Psoas muscle (tissue), 7 donors: ENCODE measurements at regions not wholly inside any gene's neighbourhood (a gene's known extent, or its start where the extent isn't known, plus 50 kb on each side); places are given as distances from the start of the nearest gene placed in this dataset.

ENCODE experiments used
- ATAC-seq, 4 donors: fragments of 200-7000 bp; cut with Tn5 transposase; one replicate each; pipeline ENCODE4 v1.9.1; 2020; ENCODE audit warnings: moderate library complexity in 3 of 4, mild to moderate bottlenecking in 2 of 4
- DNase-seq, 2 donors: peaks; one replicate each; pipeline ENCODE4 v3.0.0-alpha.2; 2020
- H3K27ac ChIP-seq: fragments of 200-600 bp; one replicate; pipeline ENCODE4 v1.8.0; 2022
- H3K27me3 ChIP-seq, 3 donors: fragments of 200-600 bp in 1 of 3; one replicate each; pipeline versions ENCODE4 v1.6.1 to v1.8.0; 2013 to 2022; ENCODE audit warnings: low read length in 2 of 3, mild to moderate bottlenecking in 2 of 3, moderate library complexity in 1 of 3; ENCODE audit not compliant: insufficient read depth in 3 of 3
- H3K36me3 ChIP-seq, 2 donors: fragments of 200-600 bp in 1 of 2; one replicate each; pipeline versions ENCODE4 v1.6.1 to v1.8.0; 2013 to 2022; ENCODE audit warnings: low read depth in 1 of 2, mild to moderate bottlenecking in 1 of 2, moderate library complexity in 1 of 2; ENCODE audit not compliant: insufficient read depth in 1 of 2
- H3K4me1 ChIP-seq: fragments of 200-600 bp; one replicate; pipeline ENCODE4 v1.8.0; 2022
- H3K4me3 ChIP-seq: fragments of 200-600 bp; one replicate; pipeline ENCODE4 v1.8.0; 2022; ENCODE audit warnings: mild to moderate bottlenecking
- H3K9me3 ChIP-seq: fragments of 200-600 bp; one replicate; pipeline ENCODE4 v1.8.0; 2022
- CTCF ChIP-seq: fragments of 200-600 bp; IDR thresholded peaks from one replicate; pipeline ENCODE4 v1.8.0; 2022; ENCODE audit warnings: antibody characterized with exemption
- WGBS, 3 donors: extraction: QIAGEN DNeasy Blood & Tissue Kit; methylation state at CpG; one replicate each; pipeline versions ENCODE4 v1.1.6 to v1.1.7; 2013; 5-methylcytosine and 5-hydroxymethylcytosine counted together
- intact Hi-C, 2 donors: fragments of 100-400 bp; cut with DNase I; formaldehyde crosslinking; loops; one replicate each; pipeline versions ENCODE4 v1.11.0 to v1.14.2; 2022
- donor health status: healthy with polysubstance abuse.
- donor health status: DM: no; HTN: no; CAD: no; lungs with moderate emphysema.
- donor health status: Bipolar disorder and iron deficiency.
- donor health status: healthy.
- donor health status: DM: yes; HTN: yes; CAD: no.
- donor health status: DM: no; HTN: no; CAD: no.
- donor health status: DM: yes; HTN: yes; CAD: no.

GRCh38 chr2:238657132-238658053, 190.5 kb upstream of the TWIST2 start:
- no peak for TF ChIP-seq CTCF
- ATAC-seq, result peak; percentile 66 to 89 (median 80)
- H3K4me1 ChIP-seq, result peaks cover 19% of the 10 kb centered on the region
- intact Hi-C loops, result no loop called here
- H3K9me3 ChIP-seq, result no peaks in the 10 kb centered on the region
- DNase-seq, result no peak
- WGBS, 3 donors, result 31 to 46% (median 31%) methylated on average over 12 of the region's 12 CpGs
- no peaks in the 10 kb centered on the region for H3K27me3 ChIP-seq
- no peaks in the 10 kb centered on the region for H3K36me3 ChIP-seq
- no peak overlapping the region for H3K4me3 ChIP-seq
- H3K27ac ChIP-seq, result peak overlapping the region; percentile 72

- Histone ChIP-seq H3K36me3 (no peaks in the 10 kb centered on the region), H3K4me3 (no peak overlapping the region), H3K9me3 (no peaks in the 10 kb centered on the region), H3K27ac (peak overlapping the region; percentile 72), H3K4me1 (peaks cover 19% of the 10 kb centered on the region), H3K27me3 (no peaks in the 10 kb centered on the region)
- WGBS, 3 donors, result 73 to 90% (median 85%) methylated on average over 7 of the region's 7 CpGs
- intact Hi-C loops, result no loop called here
- ATAC-seq (peak in 1 of 4 donors; percentile 17), DNase-seq (no peak)
- TF ChIP-seq CTCF, result no peak
These were observed 189.9 kb upstream of the TWIST2 start for GRCh38 chr2:238658054-238658407.

GRCh38 chr2:238658820-238659219, 189.1 kb upstream of the TWIST2 start:
- Histone ChIP-seq H3K9me3 (no peaks in the 10 kb centered on the region), H3K27me3 (no peaks in the 10 kb centered on the region), H3K27ac (no peak overlapping the region), H3K4me1 (peaks cover 19% of the 10 kb centered on the region), H3K4me3 (no peak overlapping the region), H3K36me3 (no peaks in the 10 kb centered on the region)
- 54 to 75% (median 66%) methylated on average over 3 of the region's 3 CpGs for WGBS, 3 donors
- no peak for TF ChIP-seq CTCF
- intact Hi-C loops, result no loop called here
- ATAC-seq (peak in 2 of 4 donors; percentile 45 to 54), DNase-seq (no peak)

- no peak for TF ChIP-seq CTCF
- ATAC-seq (no peak), DNase-seq (no peak)
- WGBS, 3 donors, result 87 to 93% (median 91%) methylated on average over 6 of the region's 6 CpGs
- H3K36me3 ChIP-seq, result no peaks in the 10 kb centered on the region
- H3K27me3 ChIP-seq, result no peaks in the 10 kb centered on the region
- H3K4me1 ChIP-seq, result peaks cover 19% of the 10 kb centered on the region
- no peak overlapping the region for H3K4me3 ChIP-seq
- no peaks in the 10 kb centered on the region for H3K9me3 ChIP-seq
- intact Hi-C loops, result no loop called here
- H3K27ac ChIP-seq, result no peak overlapping the region
These were observed 188.7 kb upstream of the TWIST2 start for GRCh38 chr2:238659231-238659630.
